ENCODE measurements at regions not wholly inside any gene's neighbourhood (a gene's known extent, or its start where the extent isn't known, plus 50 kb on each side); places are given as distances from the start of the nearest gene placed in this dataset.
A peak's percentile ranks its signal among the peaks of the same experiment; 100 is the strongest.

- Histone ChIP-seq H3K4me1 (no peaks in the 10 kb centered on the region), H3K9me3 (no peaks in the 10 kb centered on the region), H3K36me3 (no peaks in the 10 kb centered on the region), H3K27me3 (no peaks in the 10 kb centered on the region), H3K4me3 (no peak overlapping the region), H3K27ac (no peak overlapping the region)
- DNase-seq: peak in 1 of 2 donors; percentile 4
- TF ChIP-seq EP300 (IDR thresholded peaks at IDR 0.05) (no peak), POLR2A (IDR thresholded peaks at IDR 0.05) (no peak), POLR2AphosphoS5 (IDR thresholded peaks at IDR 0.05) (no peak)
- TF ChIP-seq, protein P1, sequence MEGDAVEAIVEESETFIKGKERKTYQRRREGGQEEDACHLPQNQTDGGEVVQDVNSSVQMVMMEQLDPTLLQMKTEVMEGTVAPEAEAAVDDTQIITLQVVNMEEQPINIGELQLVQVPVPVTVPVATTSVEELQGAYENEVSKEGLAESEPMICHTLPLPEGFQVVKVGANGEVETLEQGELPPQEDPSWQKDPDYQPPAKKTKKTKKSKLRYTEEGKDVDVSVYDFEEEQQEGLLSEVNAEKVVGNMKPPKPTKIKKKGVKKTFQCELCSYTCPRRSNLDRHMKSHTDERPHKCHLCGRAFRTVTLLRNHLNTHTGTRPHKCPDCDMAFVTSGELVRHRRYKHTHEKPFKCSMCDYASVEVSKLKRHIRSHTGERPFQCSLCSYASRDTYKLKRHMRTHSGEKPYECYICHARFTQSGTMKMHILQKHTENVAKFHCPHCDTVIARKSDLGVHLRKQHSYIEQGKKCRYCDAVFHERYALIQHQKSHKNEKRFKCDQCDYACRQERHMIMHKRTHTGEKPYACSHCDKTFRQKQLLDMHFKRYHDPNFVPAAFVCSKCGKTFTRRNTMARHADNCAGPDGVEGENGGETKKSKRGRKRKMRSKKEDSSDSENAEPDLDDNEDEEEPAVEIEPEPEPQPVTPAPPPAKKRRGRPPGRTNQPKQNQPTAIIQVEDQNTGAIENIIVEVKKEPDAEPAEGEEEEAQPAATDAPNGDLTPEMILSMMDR (IDR thresholded peaks at IDR 0.05): no peak
- intact Hi-C loops (cut with DNase I; ENCODE audit: low total_unique reads): no loop called here
- WGBS, 5 donors: 75 to 81% (median 81%) methylated on average over 7 of the region's 7 CpGs
These were observed 237.3 kb upstream of the GAP43 start for GRCh38 chr3:115385774-115386730.

DNA sequence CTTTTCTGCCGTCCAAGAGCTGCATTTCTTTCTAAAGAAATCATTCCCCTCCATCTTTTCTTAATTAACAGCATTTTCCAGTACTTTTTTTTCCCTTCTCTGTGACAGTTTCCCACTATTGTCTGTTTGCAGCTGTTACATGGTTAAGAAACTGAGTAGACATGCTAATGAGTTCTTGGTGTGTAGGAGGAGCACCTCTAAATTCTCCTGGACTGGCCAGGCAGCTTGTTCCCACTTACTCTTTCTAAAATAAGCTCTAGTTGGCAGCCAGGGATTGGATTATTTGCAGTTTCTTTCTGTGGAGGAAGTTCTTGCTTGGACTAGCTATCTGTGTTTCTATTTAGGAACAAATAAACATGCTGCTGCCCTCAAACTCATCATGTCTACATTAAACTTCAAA is 235.1 kb upstream of the GAP43 start:
- Histone ChIP-seq H3K27me3 (no peaks in the 10 kb centered on the region), H3K4me3 (no peak overlapping the region), H3K4me1 (no peaks in the 10 kb centered on the region), H3K9me3 (no peaks in the 10 kb centered on the region), H3K36me3 (no peaks in the 10 kb centered on the region), H3K27ac (no peak overlapping the region)
- intact Hi-C loops (cut with DNase I; ENCODE audit: low total_unique reads): no loop called here
- TF ChIP-seq POLR2A (IDR thresholded peaks at IDR 0.05) (no peak), EP300 (IDR thresholded peaks at IDR 0.05) (no peak), POLR2AphosphoS5 (IDR thresholded peaks at IDR 0.05) (no peak)
- TF ChIP-seq, protein P1 (IDR thresholded peaks at IDR 0.05): no peak
- 44 to 71% (median 59%) methylated on average over 1 of the region's 1 CpG for WGBS, 5 donors
- peak in 1 of 2 donors; percentile 28 for DNase-seq

GRCh38 chr3:115388811-115389210 is 234.5 kb upstream of the GAP43 start:
- Histone ChIP-seq H3K27me3 (no peaks in the 10 kb centered on the region), H3K27ac (no peak overlapping the region), H3K4me3 (no peak overlapping the region), H3K9me3 (no peaks in the 10 kb centered on the region), H3K4me1 (no peaks in the 10 kb centered on the region), H3K36me3 (no peaks in the 10 kb centered on the region)
- no peak for DNase-seq
- TF ChIP-seq POLR2AphosphoS5 (IDR thresholded peaks at IDR 0.05) (no peak), POLR2A (IDR thresholded peaks at IDR 0.05) (no peak), EP300 (IDR thresholded peaks at IDR 0.05) (no peak)
- TF ChIP-seq, protein P1 (IDR thresholded peaks at IDR 0.05): no peak
- WGBS, 5 donors: 51 to 72% (median 65%) methylated on average over 3 of the region's 3 CpGs
- intact Hi-C loops (cut with DNase I; ENCODE audit: low total_unique reads): no loop called here

DNA sequence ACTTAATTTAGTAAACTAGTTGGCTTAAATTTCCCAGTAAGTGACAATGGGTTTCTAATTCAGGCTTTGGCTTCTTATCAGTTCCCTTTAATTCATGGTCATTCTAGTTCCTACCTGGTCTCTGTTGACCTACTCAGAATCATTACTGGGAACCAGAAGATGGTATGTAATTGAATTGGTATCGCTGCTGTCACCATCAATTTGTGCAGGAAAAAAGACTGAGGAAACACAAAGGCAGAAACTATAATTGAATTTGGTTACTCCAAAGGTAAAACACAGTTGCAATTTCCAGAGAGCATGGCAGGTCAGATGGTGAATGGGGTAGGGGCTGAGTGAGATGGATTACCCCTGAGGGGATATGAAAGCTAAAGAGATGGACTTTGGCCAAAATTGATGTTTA is 226.5 kb upstream of the GAP43 start:
- no peaks in the 10 kb centered on the region for H3K4me1 ChIP-seq
- no peaks in the 10 kb centered on the region for H3K9me3 ChIP-seq
- no peaks in the 10 kb centered on the region for H3K36me3 ChIP-seq
- TF ChIP-seq EP300 (IDR thresholded peaks at IDR 0.05): no peak
- TF ChIP-seq POLR2AphosphoS5 (IDR thresholded peaks at IDR 0.05): no peak
- TF ChIP-seq, protein P1 (IDR thresholded peaks at IDR 0.05): no peak
- no peak for TF ChIP-seq POLR2A (IDR thresholded peaks at IDR 0.05)
- H3K4me3 ChIP-seq: no peak overlapping the region
- no peak for DNase-seq
- H3K27ac ChIP-seq: no peak overlapping the region
- H3K27me3 ChIP-seq: no peaks in the 10 kb centered on the region
- intact Hi-C loops (cut with DNase I; ENCODE audit: low total_unique reads): no loop called here
- 89 to 100% (median 96%) methylated on average over 1 of the region's 1 CpG for WGBS, 5 donors

All from stomach (tissue), 8 donors.